HG02588 (cell line): ENCODE measurements at regions not wholly inside any gene's neighbourhood (a gene's known extent, or its start where the extent isn't known, plus 50 kb on each side); places are given as distances from the start of the nearest gene placed in this dataset.

Source experiments
- ATAC-seq: cut with Tn5 transposase; IDR thresholded peaks from one replicate; pipeline ENCODE4 v1.9.1; 2021; ENCODE audit warnings: mild to moderate bottlenecking, moderate library complexity; ENCODE audit not compliant: unreplicated experiment

- ATAC-seq = no peak
Measured at GRCh38 chr12:77504466-77504865, 326.2 kb upstream of the NAV3 start.

GRCh38 chr12:77500089-77500488 lies 330.6 kb upstream of the NAV3 start:
- no peak for ATAC-seq

GRCh38 chr12:77497647-77498046 lies 333.0 kb upstream of the NAV3 start:
- ATAC-seq = no peak

GRCh38 chr12:77496714-77497113 lies 334.0 kb upstream of the NAV3 start:
- ATAC-seq = no peak

GRCh38 chr12:77494296-77494695 lies 336.4 kb upstream of the NAV3 start:
- ATAC-seq = no peak

GRCh38 chr12:77493302-77494168 lies 337.2 kb upstream of the NAV3 start:
- ATAC-seq = no peak

GRCh38 chr12:77492536-77492935 lies 338.2 kb upstream of the NAV3 start:
- no peak for ATAC-seq

GRCh38 chr12:77489331-77489970 lies 341.2 kb upstream of the NAV3 start:
- ATAC-seq = no peak

GRCh38 chr12:77488041-77488620 lies 342.6 kb upstream of the NAV3 start:
- no peak for ATAC-seq

GRCh38 chr12:77486872-77487271 lies 343.8 kb upstream of the NAV3 start:
- no peak for ATAC-seq

GRCh38 chr12:77485961-77486854 lies 344.5 kb upstream of the NAV3 start:
- ATAC-seq = no peak

GRCh38 chr12:77481687-77482086 lies 349.0 kb upstream of the NAV3 start:
- ATAC-seq = no peak

GRCh38 chr12:77477907-77478533 lies 352.7 kb upstream of the NAV3 start:
- no peak for ATAC-seq

GRCh38 chr12:77471801-77472200 lies 358.9 kb upstream of the NAV3 start:
- ATAC-seq = no peak

- ATAC-seq = no peak
Measured at GRCh38 chr12:77469578-77470333, 360.9 kb upstream of the NAV3 start.

GRCh38 chr12:77442633-77443032 lies 377.3 kb upstream of the E2F7 start:
- no peak for ATAC-seq

GRCh38 chr12:77439749-77440148 lies 374.4 kb upstream of the E2F7 start:
- no peak for ATAC-seq

- ATAC-seq = no peak
Measured at GRCh38 chr12:77438644-77439043, 373.3 kb upstream of the E2F7 start.

- ATAC-seq = no peak
Measured at GRCh38 chr12:77437206-77437605, 371.8 kb upstream of the E2F7 start.
